ENCODE measurements at regions not wholly inside any gene's neighbourhood (a gene's known extent, or its start where the extent isn't known, plus 50 kb on each side); places are given as distances from the start of the nearest gene placed in this dataset.

- TF ChIP-seq CTCF (IDR thresholded peaks at IDR 0.05; ENCODE audit: insufficient read depth, low read length) (no peak), GABPA (IDR thresholded peaks at IDR 0.05; ENCODE audit: low read depth) (no peak), REST (IDR thresholded peaks at IDR 0.05; ENCODE audit: insufficient replicate concordance, low read depth) (no peak)
These were observed 295.6 kb downstream of the SH2D1A start for GRCh38 chrX:124641737-124642491.

Measured in HL-60 (cell line).